GM19397 (cell line): ENCODE measurements at regions not wholly inside any gene's neighbourhood (a gene's known extent, or its start where the extent isn't known, plus 50 kb on each side); places are given as distances from the start of the nearest gene placed in this dataset.
"Not testable (repeated sequence)": the region's sequence is repeated elsewhere in the genome, so short reads cannot be mapped to it uniquely, and the experiment has no call there.

Experiments used
- ATAC-seq: cut with Tn5 transposase; IDR thresholded peaks from one replicate; pipeline ENCODE4 v1.9.1; 2021; ENCODE audit warnings: mild to moderate bottlenecking, moderate library complexity; ENCODE audit not compliant: unreplicated experiment

DNA sequence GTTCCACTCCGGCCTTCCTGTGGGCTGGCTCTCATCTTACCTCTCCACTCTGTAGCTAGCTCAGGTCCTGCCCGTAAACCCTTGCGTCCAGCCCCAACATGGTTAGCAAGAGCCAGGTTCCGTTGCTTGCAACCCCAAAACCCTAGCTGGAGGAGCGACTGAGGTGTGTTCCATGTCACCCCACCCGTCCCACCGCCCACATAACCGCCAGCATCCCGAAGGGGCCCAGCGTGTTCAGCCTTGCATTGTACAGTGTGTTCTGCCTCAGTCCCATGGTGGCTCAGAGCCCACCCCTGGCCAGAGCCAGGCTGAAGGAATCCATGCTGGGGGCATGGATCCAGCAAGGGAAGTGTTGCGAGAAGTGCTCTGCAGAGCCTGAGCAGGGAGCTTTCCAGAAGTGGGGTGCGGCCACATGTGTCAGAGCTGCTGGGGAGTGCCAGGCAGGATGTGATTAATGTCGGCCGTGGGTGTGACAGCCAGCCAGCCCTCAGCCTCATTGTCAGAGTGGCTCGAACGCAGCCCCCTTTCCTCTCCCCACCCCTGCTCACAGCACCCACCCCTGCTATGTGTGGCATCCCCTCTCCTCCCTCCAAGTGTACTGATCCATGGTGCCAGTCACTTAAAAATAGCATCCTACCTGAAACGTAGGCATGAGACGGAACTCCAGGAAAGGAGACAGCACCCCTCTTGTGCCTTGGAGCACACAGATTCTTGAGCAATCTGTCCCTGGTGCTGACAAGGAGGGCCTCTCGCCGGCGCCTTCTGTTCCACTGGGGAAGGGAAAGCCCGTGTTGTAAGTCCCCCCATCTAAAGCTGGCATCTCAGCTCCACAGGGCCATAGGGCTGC lies 158.9 kb downstream of the OR4M2 start:
- ATAC-seq: not testable (repeated sequence)

DNA sequence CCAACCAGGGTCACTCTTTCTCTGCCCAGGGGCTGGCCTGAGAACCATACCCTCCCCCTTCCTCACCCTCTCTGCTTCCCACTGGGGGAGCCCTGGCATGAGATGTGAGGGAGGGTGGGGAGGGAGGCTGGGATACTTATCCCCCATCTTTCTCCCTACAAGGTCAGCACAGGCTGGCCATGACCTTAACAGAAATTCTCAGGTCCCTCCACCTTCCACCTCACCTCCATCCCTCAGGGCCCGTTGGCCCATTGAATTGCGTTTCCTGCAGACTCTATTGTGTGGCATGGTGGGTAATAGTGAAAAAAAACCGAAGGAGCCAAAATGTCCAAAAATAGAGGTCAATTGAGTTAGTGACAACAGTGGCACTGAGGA lies 159.5 kb downstream of the OR4M2 start:
- ATAC-seq: no peak

DNA sequence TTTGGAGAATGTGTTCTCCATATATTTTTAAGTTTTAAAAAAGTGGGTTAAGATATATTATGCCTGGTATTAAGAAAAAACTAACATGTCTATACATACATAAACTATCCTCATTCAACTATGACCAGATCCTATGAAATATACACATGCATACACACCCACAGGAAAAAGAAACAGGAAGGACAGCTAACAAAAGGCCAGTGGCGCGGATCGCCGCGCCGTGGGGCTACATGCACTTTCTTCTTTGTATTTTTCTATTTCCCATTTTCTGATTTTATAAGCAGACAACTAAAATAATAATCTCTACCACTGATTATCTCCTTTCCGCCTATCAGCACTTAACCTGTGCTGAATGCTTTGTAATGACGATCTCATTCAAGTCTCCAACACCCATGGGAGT lies 160.1 kb downstream of the OR4M2 start:
- ATAC-seq: no peak

DNA sequence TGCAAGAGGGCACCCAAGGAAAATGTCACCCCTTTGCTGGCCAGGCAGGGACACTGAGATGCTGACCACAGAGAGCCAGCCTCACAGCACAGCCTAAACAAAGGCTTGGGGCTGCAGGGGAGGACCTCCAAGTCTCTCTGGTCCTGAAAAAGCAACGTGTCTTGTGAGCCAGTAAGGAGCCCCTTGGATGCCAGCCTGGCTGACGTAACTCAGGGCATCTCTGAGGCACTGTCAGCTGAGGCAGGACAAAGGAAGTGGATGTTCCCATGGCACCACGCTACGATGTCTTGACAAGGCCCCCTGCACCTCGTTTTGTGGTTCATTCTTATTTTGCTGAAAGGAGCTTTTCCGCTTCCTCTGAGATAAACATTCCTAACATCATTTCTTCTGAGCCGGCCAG lies 160.7 kb downstream of the OR4M2 start:
- ATAC-seq: no peak

DNA sequence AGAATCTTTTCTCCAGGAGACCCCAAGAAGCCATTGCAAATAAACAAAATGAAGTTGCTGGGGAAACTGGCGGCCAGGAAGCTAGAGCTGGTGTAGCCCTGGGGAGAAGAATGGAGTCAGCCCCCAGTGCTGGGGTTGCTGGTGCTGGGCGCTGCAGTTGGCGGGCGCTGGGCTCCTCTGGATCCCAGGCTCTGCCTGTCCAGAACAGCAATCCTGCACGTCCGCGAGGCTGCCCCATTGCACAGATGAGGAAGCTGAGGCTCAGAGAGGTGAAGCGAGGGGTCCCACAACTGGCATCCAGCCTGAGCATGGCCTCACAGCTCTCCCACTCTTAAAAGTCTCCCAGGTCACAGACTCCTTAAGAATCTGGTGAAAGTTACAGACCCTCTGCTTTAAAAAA lies 161.1 kb downstream of the OR4M2 start:
- no peak for ATAC-seq

DNA sequence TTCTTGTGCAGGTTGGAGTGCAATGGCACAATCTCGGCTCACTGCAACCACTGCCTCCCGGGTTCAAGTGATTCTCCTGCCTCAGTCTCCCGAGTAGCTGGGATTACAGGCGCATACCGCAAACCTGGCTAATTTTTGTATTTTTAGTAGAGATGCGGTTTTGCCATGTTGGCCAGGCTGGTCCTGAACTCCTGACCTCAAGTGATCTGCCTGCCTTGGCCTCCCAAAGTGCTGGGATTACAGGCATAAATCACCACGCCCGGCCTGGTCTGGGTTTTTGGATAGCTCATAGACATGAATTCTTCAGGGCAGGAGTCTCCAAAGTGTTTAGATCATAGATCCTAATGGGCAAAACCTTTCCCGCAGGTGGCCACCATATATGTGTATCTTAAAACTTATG lies 162.0 kb downstream of the OR4M2 start:
- not testable (repeated sequence) for ATAC-seq

DNA sequence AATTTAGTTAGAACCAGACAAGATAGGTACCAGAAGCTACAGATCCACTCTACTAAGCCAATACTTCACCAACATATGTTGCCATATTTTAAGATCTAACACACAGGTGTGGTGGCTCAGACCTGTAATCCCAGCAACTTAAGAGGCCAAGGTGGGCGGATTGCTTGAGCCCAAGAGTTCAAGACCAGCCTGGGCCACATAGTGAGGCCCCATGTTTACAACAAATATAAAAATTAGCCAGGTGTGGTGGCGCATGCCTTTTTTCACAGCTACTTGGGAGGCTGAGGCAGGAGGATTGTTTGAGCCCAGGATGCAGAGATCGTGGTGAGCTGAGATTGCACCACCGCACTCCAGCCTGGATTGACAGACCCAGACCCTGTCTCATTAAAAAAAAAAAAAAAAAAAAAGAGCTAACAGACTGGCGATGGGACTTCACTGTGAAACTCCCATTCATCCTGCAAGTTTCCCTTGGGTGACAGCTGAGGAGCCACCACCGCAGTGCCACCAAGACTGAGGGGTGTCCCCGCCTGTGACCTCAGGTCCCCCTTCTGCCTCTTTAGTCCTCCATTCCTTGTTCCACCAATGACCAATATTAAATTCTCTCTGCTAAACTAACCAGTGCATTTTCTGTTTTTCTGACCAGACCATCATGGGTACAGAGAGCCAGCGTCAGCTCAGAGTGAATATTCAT lies 163.3 kb downstream of the OR4M2 start:
- no peak for ATAC-seq

DNA sequence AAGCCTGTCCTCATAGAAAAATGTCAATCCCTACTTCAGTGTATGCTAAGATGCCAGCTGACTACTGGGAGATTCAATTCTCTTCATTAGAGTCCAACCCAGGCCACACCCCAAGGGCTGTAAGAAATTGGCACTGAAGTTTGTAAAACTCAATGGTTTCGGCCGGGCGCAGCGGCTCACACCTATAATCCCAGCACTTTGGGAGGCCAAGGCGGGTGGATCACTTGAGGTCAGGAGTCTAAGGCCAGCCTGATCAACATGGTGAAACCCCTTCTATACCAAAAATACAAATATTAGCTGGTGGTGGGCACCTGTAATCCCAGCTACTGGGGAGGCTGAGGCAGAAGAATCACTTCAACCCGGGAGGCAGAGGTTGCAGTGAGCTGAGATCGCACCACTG lies 169.2 kb downstream of the OR4M2 start:
- ATAC-seq: not testable (repeated sequence)

DNA sequence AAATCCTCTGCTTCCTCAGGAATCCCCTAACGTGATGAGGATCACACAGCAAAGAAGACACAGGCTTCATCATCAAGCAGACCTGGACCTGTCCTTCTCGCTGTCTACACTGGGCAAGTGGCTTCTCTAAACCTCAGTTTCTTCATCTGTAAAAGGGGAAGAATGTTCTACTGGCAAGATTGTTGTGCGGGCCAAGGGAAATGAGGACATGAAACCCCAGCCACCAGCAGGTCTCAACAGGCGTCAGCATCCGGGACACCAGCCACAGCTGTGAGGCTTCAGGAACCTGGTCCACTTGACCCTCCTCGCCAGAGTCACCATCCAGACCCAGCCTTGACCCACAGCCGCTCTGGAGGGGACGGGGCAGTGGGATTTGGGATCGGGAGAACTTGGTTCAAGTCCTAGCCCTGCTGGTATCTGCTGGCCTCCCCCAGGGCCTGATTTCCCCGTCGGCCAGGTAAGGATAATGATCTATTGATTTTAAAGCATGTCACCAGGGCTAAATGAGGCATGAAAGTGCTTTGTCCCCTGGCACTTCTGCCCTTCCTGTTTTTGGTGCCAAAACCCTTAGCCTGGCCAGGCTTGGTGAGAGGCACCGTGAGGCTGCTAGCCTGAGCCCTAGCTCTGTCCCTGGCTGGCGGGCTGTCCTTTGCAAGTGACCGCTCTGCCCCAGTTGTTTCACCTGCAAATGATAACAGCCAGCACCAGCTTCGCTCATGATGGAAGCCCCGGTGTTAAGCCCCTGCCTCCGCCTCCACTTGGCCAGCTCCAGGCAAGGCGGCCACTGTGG lies 170.4 kb downstream of the OR4M2 start:
- ATAC-seq: not testable (repeated sequence)

DNA sequence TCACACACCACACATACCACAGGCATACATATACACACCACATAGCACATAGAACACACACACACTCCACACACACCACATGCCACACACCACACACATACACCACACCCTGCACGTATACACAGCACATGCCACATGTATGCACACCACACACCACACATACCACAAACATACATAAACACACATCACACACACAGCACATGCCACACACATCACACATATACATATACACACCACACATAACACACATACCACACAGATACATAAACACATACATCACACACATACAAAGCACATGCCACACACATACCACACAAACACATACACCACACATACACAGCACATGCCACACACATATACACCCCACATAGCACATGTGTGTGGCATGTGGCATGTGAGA lies 171.1 kb downstream of the OR4M2 start:
- ATAC-seq: no peak

DNA sequence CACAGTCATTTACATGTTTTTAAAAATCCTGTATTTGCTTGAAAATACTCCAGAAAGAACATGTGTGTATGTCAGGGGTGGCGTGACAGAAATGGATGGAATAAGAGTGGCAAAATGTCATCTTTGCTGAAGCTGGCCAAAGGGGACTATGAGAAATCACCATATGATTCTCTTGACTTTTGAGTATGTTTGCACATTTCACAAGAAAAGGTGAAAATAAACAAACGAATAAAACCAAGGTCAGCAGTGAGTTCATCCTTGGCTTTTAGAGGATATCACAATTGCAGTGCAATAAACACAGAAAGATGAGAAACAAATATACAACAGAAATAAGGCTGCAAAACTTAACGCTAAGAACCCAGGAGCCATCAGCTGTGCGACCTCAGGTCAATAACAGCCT lies 171.7 kb downstream of the OR4M2 start:
- ATAC-seq: not testable (repeated sequence)

DNA sequence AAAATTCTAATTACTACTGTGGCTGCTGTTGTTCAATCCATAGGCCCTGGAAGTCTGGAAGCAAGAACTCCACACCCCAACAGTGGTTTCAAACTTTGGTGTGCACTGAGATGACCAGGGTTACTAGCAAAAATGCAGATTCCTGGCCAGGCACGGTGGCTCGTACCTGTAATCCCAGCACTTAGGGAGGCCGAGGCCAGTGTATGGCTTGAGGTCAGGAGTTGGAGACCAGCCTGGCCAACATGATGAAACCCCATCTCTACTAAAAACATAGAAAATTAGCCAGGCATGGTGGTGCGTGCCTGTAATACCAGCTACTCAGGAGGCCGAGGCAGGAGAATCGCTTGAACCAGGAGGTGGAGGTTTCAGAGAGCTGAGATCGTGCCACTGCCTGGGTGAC lies 172.2 kb downstream of the OR4M2 start:
- ATAC-seq: not testable (repeated sequence)

DNA sequence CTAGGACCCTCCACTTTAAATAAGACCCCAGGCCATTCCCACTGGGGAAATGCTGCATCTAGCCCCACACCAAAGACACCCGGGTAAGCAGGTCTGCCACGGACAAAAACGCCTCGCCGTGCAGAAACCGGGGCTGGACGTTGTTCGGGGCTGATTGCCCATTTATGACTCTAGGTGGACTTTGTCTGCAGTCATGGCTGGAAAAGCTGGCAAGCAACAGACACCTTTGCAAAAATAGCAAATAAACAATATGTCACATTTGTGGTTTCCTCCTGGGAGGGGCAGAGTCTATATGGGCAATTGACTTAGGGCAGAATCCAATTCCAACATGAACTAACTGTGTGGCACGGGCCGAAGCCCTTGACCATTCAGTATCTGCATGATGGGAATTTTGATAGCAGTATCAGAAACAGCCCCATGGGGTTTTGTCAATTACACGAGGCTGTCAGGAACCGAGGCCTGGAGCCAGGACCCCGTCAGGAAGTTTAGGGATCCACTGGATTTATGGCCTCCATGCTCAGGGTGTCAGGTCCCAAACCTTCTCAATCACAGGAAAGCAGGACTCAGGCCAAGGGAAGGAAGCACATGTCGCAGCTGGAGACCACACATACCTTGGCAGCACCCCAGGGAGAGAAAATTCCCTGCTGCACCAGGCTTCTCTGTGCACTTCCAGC lies 172.8 kb downstream of the OR4M2 start:
- not testable (repeated sequence) for ATAC-seq

DNA sequence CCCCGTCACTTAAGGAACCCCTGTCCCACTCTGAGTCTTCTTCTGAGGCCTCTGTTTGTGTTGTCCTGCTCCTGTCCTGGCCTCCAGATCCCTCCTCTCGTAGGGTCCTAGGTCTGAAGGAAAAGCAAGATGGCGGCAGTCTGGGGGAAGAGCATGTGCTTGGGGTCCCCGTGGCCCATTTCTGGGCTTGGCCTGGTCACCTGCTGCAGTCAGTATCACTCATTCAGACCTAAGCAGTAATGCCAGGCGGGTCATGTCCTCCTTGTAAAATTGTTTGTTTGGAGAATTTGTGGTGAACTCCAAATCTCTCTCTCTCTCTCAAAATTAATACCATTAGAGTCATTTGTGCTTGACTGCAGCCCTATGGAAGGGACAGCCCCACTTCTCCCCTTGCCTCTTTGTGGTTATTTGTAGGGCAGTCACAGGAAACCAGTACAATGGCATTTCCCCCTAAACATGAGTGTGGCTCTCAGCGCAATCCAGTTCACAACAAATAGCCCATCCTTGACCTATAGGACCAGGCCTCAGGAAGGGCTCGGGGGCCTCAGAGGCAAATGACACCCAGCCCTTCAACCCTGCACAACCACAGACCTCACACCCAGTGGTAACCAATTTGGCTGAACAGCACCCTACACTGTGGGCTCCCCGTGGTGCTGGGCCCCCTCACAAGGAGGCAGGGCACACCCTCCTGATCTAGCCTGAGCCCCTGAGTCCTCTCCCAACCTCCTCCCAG lies 173.5 kb downstream of the OR4M2 start:
- peak; percentile 62 for ATAC-seq

DNA sequence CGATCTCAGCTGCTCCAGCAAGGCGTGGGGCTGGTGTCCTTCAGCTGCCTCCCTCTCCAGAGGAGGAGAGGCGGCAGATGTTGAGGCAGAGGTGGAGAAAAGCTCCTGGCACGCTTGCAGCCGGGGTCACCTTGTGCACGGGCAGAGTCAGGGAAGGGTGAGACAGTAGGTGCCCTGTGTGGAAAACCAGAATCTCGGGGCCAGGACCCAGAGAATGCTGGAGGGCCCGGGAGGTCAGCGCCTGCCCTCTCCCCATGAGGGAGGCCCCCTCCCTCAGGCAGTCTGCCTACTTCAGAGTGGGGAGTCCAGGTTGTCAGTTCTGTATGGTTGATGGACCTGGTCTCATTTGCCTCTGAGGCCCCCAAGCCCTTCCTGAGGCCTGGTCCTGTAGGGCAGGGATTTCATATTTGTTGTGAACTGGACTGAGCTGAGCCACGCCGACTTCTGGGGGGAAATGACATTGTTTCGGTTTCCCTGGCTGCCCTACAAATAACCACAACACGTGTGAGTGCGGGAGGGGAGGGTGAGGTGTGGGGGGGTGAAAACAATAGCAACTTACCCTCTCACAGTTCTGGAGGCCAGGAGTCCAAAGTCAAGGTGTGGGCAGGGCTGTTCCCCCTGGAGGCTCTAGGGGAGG lies 174.2 kb downstream of the OR4M2 start:
- ATAC-seq: peak; percentile 33

DNA sequence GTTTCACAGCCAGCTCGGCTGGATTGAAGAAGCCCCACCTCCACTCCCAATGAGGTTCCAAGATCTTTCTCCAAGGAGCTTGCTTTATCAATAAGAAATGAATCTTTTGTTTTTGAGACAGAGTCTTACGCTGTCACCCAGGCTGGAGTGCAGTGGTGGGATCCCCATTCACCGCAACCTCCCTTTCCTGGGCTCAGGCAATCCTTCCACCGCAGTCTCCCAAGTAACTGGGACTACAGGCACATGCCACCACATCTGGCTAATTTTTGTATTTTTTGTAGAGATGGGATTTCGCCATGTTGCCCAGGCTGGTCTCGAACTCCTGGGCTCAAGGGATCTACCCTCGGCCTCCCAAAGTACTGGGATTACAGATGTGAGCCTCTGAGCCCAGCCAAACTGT lies 175.3 kb downstream of the OR4M2 start:
- ATAC-seq: not testable (repeated sequence)

DNA sequence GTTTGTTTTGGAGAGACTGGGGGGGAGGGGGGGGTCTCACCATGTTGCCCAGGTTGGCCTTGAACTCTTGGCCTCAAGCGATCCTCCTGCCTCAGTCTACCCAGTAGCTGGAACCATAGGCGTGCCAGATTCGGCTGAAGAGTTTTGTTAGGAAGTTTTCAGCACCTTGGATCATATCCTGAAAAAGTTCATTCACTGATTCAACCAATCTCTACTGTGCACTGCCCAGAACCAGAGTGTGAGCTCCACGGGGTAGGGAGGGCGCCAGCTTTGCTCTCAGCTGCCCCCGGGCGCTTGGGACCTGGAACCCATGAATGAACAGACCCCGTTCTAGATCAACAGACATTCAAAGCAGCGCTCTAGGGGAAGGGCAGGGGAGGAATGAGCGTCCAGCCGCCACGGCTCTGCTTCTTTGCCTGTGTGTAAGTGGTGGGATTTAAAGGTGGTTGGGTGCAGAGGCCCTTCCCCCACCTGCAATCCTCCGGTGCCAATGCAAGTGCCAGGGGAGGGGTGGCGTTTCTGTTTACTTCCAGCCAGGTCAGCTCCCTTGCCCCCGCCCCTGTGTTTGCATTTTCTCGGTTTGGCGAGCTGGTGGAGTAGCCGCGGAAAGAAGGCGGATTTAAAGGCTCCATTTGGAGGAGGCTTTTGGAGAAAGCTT lies 176.2 kb downstream of the OR4M2 start:
- not testable (repeated sequence) for ATAC-seq

DNA sequence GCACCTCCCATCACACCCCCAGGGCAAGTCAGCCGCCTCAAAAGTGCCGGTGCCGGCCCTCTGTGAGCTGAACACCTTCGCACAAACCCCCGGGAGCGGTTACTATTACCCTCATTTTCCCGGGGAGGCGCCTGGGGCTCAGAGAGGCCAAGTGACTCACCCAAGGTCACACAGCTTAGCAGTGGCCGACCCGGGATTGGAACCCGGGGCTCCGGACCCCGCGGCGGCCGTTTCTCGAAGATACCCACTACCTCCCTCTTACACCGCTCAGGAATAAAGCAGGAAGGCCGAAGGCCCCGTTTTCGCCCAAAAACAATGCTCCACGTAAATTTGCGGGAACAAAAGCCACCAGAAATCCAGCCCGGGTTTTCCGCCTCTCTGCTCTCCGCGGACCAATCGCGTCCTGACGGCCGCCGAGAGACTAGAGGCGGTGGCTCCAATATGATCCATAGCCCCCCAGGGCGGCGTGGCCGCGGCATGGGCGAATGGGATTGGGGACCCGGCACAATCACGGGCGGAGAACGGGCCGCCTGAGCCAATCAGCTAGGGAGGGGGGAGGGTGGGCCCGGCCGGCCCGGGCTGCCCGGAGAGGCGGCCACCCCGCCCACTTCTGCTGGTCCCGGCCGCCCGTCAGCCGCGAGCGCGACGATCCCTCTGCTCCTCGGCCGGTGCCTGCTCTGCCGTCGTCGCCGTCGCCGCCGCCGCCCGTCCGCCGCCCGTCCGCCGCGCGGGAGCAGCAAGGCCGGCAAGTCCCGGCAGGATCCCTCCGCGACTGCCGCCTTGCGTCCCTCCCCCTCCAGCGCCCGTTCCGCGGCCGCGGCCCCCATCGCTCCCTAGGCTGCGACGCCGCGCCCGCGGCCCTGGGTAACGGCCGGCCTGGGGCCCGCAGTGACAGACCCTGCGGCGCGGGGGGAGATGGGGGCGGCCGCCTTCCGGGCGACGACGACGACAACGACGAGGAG lies 177.0 kb downstream of the OR4M2 start:
- ATAC-seq: no peak
